CD4-positive, alpha-beta T cell treated with Interleukin-17A for 4 hours (primary cell): ENCODE measurements at regions not wholly inside any gene's neighbourhood (a gene's known extent, or its start where the extent isn't known, plus 50 kb on each side); places are given as distances from the start of the nearest gene placed in this dataset.

ENCODE experiments used
- DNase-seq: peaks from one replicate; pipeline ENCODE4 v3.0.0-alpha.2; 2020; ENCODE audit warnings: mixed read lengths

GRCh38 chr3:111359261-111360030 is 182.6 kb upstream of the CD96 start:
- DNase-seq = no peak

GRCh38 chr3:111362381-111363009 is 179.5 kb upstream of the CD96 start:
- no peak for DNase-seq

GRCh38 chr3:111366515-111366914 is 175.5 kb upstream of the CD96 start:
- DNase-seq = no peak

DNA sequence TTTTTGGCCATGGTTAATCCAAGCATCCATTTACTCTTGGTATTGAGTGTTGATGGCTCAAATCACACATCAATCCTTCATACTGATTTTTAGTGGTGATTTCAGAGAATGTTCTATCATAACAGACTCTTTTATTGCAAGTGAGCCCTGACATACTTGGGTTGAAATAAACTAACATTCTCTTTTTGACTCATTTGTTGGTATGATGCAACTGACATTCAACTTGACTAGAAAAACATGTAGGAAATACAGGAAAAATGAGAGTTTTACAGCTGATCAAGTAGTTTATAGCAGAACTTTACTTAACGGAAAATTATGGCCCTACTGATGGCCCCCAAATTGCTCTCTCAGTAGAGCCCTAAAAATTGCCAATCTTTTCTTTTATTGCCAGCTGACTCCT is 173.9 kb upstream of the CD96 start:
- no peak for DNase-seq

DNA sequence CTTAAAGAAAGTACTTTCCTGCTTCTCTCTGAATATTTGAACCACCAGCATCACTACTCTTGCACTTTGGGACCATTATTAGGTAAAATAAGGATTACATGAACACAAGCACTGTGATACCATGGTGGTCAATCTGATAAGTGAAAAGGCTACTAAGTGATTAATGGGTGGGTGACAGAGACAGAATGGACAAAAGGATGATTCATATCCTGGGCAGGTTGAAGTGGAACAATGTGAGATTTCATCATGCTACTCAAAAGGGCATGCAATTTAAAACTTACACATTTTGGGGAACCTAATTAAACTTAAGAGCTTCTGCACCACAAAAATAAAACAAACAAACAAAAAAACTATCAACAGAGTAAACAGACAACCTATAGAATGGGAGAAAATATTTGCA is 172.0 kb upstream of the CD96 start:
- DNase-seq = no peak

GRCh38 chr3:111373239-111373638 is 168.8 kb upstream of the CD96 start:
- DNase-seq = no peak

DNA sequence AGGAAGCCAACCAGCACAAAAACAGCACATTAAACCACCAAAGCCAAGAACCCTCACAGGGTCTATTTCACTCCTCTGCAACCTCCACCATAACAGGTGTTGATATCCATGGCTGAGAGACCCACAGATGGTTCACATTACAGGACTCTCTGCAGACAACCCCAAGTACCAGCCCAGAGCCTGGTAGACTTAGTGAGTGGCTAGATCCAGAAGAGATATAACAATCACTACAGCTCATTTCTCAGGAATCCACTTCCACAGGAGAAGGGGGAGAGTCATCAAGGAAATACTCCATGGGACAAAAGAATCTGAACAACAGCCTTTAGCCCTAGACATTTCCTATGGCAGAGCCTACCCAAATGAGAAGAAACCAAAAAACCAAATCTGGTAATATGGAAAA is 168.1 kb upstream of the CD96 start:
- DNase-seq = no peak

GRCh38 chr3:111385971-111386495 is 156.0 kb upstream of the CD96 start:
- DNase-seq = no peak

- DNase-seq = peak; percentile 58
Measured at GRCh38 chr3:111392894-111393398, 149.1 kb upstream of the CD96 start.

- no peak for DNase-seq
Measured at GRCh38 chr3:111412656-111413055, 129.3 kb upstream of the CD96 start.

DNA sequence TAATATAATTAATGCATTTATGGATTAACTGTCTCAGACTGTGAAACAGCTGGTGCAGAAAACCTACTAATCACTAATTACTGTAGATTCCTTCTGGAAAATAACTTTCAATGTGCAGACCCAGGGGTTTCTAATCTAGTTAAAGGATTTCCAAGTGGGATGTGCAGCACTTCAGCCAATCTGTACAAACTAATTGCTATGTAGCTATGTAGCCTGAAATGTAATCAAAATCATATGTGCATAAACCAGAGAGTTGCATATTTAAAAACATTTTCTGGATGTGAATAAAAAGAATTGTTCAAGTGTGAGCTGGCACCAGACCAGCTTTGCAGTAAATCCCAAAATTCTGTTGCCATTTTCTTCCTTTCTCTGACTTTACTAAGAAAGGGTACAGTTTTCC is 127.5 kb upstream of the CD96 start:
- no peak for DNase-seq

DNA sequence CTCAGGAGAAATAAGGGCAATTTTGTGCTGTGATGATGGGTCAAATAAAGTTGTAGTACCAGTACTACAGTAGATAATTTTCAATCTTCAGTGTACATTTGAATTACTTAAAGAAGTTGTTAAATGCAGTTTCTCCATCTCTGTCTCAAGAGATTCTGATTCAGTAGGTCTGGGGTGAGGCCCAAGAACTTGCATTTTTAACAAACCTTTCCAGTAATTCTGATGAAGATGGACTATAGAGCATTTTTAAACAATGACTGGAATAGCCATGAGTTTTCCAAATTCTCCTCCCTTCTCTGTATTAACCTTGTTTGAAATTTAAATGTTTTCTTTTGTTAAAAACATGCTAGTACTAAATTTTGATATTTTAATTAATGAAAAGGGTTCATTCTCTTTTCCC is 127.0 kb upstream of the CD96 start:
- DNase-seq = no peak

- no peak for DNase-seq
Measured at GRCh38 chr3:111418391-111418790, 123.6 kb upstream of the CD96 start.

GRCh38 chr3:111428301-111428700 is 113.7 kb upstream of the CD96 start:
- no peak for DNase-seq

- DNase-seq = no peak
Measured at GRCh38 chr3:111434941-111435622, 106.9 kb upstream of the CD96 start.

DNA sequence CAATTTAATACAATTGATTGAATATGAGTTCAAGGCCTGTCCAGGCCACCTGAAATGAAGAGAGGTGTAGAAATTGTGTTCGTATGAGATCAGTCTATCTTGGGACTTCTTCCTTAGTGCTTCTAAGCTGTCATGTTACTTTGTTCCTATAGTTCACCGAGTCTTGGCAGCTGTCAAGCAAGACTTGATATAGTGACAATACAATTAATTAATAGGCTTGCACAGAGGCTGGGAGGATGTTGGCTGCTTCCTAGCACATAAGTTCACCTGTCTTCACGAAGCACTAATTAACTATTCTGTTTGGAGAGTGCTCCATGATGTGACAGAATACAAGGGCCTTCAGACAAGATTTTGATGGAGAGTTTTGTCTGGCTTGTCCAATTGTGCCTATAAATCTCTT is 103.7 kb upstream of the CD96 start:
- DNase-seq = no peak

DNA sequence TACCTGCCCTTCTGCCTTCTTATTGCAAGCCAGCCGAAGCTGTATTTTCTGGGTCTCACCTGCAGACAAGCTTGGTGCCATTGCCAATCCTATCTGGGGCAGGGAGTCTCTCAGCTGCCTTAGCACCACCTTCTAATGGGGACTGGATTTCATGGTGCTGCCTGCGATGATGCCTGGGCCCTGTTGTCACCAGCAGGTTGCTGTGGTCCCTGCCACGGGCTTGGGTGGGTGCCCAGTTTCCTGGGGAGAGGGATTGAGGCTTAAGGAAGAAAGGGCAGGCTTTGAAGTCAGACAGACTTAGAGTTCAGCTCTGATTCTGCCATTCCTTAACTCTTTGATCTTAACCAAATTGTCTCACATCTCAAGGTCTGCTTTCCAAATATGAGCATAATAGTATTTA is 87.4 kb upstream of the CD96 start:
- no peak for DNase-seq

- no peak for DNase-seq
Measured at GRCh38 chr3:111465081-111465670, 76.8 kb upstream of the CD96 start.

GRCh38 chr3:111470032-111470431 is 72.0 kb upstream of the CD96 start:
- DNase-seq = no peak

DNA sequence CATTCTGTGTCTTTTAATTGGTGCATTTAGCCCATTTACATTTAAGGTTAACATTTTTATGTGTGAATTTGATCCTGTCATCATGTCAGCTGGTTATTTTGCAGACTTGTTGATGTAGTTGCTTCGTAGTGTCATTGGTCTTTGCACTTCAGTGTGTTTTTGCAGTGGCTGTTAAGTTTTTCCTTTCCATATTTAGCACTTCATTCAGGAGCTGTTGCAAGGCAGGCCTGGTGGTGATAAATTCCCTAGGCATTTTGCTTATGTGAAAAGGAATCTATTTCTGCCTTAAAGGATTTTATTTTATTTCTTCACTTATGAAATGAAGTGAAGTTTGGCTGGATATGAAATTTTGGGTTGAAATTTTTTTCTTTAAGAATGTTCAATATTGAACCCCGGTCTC is 70.2 kb upstream of the CD96 start:
- no peak for DNase-seq

- no peak for DNase-seq
Measured at GRCh38 chr3:111472556-111472955, 69.4 kb upstream of the CD96 start.

- no peak for DNase-seq
Measured at GRCh38 chr3:111473550-111473949, 68.4 kb upstream of the CD96 start.

- DNase-seq = no peak
Measured at GRCh38 chr3:111476701-111477100, 65.3 kb upstream of the CD96 start.
